Lower lobe of right lung (tissue), 2 donors: ENCODE measurements at regions not wholly inside any gene's neighbourhood (a gene's known extent, or its start where the extent isn't known, plus 50 kb on each side); places are given as distances from the start of the nearest gene placed in this dataset.
"Not testable (repeated sequence)": the region's sequence is repeated elsewhere in the genome, so short reads cannot be mapped to it uniquely, and the experiment has no call there.

ENCODE experiments used
- ATAC-seq, 2 donors: fragments of 200-7000 bp; cut with Tn5 transposase; one replicate each; pipeline ENCODE4 v1.9.1; 2020 to 2022; ENCODE audit warnings: mild to moderate bottlenecking in 2 of 2, moderate library complexity in 2 of 2
- DNase-seq: peaks from one replicate; pipeline ENCODE4 v3.0.0-alpha.2; 2020
- H3K27ac ChIP-seq: fragments of 200-600 bp; one replicate; pipeline ENCODE4 v1.8.0; 2022
- H3K27me3 ChIP-seq: fragments of 200-600 bp; one replicate; pipeline ENCODE4 v1.8.0; 2022; ENCODE audit warnings: low read depth
- H3K36me3 ChIP-seq: fragments of 200-600 bp; one replicate; pipeline ENCODE4 v1.8.0; 2022; ENCODE audit warnings: mild to moderate bottlenecking
- H3K4me1 ChIP-seq: fragments of 200-600 bp; one replicate; pipeline ENCODE4 v1.8.0; 2022
- H3K4me3 ChIP-seq: fragments of 200-600 bp; one replicate; pipeline ENCODE4 v1.8.0; 2022; ENCODE audit warnings: mild to moderate bottlenecking
- H3K9me3 ChIP-seq: fragments of 200-600 bp; one replicate; pipeline ENCODE4 v1.8.0; 2022
- intact Hi-C: fragments of 100-400 bp; cut with DNase I; formaldehyde crosslinking; loops from one replicate; pipeline ENCODE4 v1.11.0; 2022
- TF ChIP-seq, protein P1 (sequence below): fragments of 200-600 bp; IDR thresholded peaks from one replicate; pipeline ENCODE4 v1.8.0; 2022; ENCODE audit warnings: antibody characterized with exemption, mild to moderate bottlenecking
- donor health status: DM: no; HTN: yes; CAD: no; lungs with severe emphysema.

DNA sequence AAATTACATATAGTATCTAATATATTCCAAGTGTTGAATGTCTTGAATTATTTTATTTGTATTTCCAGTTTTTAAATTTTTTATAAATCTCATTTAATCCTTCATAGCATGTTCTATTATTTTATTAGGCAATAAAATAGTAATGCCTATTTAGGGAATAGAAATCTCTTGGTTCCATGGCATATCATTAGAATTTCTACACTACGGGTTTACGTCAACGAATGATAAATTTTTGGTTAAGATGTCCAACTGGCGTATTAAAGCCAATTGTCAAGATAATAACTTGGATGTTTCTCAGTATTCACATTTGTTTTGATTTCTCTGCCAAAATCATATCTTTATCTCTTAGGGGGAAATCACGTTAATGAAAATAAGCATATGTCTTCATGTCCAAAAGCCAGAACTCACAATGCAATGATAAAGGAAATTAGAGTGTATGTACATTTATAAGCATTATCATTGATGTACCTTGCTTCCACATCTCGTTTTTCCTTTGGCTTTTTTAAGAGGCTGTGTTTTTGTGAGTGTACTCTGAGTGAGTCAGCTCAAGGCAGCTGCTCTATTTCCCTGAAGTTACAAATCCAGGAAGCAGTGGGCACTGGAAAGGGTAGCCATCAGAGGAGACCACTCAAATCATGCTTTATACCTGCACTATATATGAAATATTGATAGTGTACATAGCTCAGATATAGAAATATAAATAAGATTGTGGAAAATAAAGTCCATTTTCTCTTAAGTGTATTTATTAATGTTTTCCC lies 115.8 kb upstream of the PDE1A start:
- Histone ChIP-seq H3K4me1 (no peaks in the 10 kb centered on the region), H3K27ac (no peak overlapping the region), H3K9me3 (no peaks in the 10 kb centered on the region), H3K27me3 (no peaks in the 10 kb centered on the region), H3K4me3 (no peak overlapping the region), H3K36me3 (no peaks in the 10 kb centered on the region)
- ATAC-seq (no peak), DNase-seq (no peak)
- TF ChIP-seq, protein P1, sequence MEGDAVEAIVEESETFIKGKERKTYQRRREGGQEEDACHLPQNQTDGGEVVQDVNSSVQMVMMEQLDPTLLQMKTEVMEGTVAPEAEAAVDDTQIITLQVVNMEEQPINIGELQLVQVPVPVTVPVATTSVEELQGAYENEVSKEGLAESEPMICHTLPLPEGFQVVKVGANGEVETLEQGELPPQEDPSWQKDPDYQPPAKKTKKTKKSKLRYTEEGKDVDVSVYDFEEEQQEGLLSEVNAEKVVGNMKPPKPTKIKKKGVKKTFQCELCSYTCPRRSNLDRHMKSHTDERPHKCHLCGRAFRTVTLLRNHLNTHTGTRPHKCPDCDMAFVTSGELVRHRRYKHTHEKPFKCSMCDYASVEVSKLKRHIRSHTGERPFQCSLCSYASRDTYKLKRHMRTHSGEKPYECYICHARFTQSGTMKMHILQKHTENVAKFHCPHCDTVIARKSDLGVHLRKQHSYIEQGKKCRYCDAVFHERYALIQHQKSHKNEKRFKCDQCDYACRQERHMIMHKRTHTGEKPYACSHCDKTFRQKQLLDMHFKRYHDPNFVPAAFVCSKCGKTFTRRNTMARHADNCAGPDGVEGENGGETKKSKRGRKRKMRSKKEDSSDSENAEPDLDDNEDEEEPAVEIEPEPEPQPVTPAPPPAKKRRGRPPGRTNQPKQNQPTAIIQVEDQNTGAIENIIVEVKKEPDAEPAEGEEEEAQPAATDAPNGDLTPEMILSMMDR: no peak
- intact Hi-C loops: no loop called here

DNA sequence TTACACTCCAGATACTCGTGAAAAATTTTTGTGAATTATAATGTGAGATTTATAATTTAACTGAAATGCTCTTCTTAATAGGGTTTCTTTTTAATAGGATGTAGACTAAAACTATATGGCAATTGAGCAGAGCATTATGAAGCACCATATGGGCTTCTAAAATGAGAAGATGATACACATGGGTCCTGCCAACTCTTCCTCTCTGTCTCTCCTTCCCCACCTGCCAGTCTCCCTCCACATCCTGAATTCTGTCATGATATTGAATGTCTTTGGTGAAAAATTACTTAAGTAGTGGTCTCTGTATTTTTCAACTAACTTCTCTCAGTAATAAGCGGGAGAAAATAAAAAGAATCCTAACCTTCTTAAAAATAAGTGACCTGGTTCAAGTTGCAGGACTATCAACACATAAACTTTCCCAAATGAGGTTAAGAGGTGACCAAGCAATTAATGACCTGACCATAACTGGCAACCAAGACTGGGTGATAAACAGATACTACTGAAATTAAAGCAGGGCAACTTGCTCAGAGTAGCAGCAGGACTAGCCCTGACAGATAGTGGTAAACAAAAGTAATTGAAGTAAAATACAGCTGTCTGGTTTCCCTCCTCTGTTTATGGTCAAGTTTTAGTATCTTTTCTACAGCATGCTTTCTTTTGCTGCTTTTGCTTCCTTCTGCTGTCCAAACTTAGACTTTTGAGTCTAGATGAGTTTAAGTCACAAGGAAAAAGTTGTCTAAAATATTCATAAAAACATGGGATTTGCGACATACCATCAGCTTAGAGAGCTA lies 117.1 kb upstream of the PDE1A start:
- TF ChIP-seq, protein P1: no peak
- Histone ChIP-seq H3K27me3 (no peaks in the 10 kb centered on the region), H3K9me3 (no peaks in the 10 kb centered on the region), H3K36me3 (no peaks in the 10 kb centered on the region), H3K4me3 (no peak overlapping the region), H3K27ac (no peak overlapping the region), H3K4me1 (no peaks in the 10 kb centered on the region)
- intact Hi-C loops: no loop called here
- DNase-seq (no peak), ATAC-seq (no peak)

DNA sequence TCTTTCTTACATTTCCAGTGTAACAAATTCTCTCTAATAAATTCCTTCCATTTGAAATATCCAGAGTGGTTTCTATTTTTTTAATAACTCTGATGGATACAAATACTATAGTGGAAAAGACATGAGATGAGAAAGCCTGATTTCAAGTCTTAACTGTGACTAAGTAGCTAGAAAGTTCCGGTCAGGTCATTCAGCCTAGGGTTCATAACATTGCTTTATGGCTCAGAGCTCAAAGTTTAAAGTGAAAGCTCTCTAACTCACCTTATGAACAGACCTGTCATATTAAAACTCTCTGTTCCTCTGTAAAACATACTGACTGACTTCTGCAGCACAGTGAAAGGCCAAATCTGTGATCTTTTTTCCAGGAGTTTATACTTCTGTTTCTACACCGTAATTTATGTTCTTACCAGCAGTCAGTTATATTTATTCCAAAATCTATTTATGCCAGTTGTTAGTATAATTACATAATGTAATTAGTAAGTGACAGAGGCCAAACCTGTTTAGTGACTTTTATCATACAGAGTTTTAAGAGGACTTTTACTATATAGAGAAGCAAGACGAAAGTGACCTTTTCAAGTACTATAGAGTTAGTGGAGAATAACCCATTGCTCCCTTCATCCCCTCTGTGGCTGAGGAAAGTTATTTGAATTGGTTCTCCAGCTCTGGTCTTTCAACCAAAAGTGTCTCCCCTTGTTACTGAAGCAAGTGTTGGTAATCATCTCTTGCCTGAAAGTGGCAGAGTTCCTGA lies 118.8 kb upstream of the PDE1A start:
- DNase-seq (no peak), ATAC-seq (no peak)
- H3K36me3 ChIP-seq: no peaks in the 10 kb centered on the region
- no peaks in the 10 kb centered on the region for H3K27me3 ChIP-seq
- no peaks in the 10 kb centered on the region for H3K4me1 ChIP-seq
- no peak overlapping the region for H3K27ac ChIP-seq
- H3K4me3 ChIP-seq: no peak overlapping the region
- TF ChIP-seq, protein P1: no peak
- no peaks in the 10 kb centered on the region for H3K9me3 ChIP-seq
- intact Hi-C loops: no loop called here

DNA sequence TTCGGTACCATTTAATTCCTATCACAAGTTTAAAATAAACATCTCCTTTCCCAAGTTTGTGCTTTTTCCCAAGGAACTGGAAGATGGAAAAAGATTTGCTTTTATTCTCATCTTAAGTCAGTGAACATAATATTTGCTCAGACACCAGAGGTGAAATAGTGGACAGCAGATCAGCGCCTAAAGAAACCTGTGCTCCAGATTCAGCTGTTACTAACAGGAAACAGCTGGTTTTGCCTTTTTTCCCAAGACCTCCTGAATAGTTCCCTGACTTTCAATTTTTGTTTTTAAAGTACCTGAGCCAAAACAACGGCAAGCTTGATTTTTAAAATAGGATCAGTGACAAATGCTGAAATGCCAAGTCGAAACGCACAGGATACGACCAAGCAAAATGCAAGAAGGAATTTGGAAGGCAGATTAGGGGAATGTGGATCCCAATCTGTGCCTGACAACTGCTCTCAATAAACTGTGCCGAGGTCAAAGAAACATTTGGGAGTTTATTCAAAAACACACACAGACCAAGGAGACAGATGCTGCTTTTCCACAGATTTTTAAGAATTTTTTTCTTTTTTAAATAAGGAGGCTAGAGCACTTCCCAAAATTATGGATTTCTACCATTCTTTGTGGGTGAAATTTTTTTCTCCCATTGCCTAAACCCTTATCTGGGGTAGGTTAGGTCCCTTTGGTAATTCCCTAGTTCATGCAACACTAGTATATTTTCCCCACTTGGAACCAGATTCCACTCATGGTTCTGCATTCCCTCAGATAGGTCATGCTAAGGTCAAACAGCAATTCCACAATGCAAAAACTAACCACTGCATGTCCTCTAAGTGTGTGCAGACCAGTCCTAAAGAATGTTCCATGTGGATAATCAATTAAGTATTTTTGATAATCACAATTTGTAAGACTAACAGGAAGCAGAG lies 121.5 kb upstream of the PDE1A start:
- Histone ChIP-seq H3K9me3 (no peaks in the 10 kb centered on the region), H3K27me3 (no peaks in the 10 kb centered on the region), H3K36me3 (no peaks in the 10 kb centered on the region), H3K4me3 (no peak overlapping the region), H3K27ac (no peak overlapping the region), H3K4me1 (no peaks in the 10 kb centered on the region)
- intact Hi-C loops: no loop called here
- DNase-seq: no peak
- no peak for ATAC-seq
- TF ChIP-seq, protein P1: no peak

DNA sequence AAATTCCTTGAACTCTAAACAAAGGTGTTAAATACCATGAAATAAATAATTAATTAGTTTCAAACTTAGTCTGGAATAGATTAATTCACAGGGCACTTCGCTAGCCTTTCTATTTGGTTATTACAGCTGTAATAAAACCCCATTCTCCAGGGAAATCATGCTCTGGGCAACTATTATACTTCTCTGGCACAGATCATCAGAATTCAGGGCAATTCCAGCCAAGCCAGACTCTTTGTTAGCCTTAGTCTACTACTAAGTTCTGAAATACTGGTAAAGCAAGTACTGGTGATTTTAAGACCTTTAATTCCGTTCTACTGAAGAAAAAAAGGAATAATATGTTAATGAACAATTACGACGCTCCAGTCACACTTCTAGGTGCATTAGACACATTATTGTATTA lies 123.4 kb upstream of the PDE1A start:
- no peaks in the 10 kb centered on the region for H3K36me3 ChIP-seq
- TF ChIP-seq, protein P1: no peak
- no peaks in the 10 kb centered on the region for H3K9me3 ChIP-seq
- H3K27ac ChIP-seq: no peak overlapping the region
- ATAC-seq: no peak
- H3K27me3 ChIP-seq: no peaks in the 10 kb centered on the region
- no peak overlapping the region for H3K4me3 ChIP-seq
- intact Hi-C loops: no loop called here
- H3K4me1 ChIP-seq: no peaks in the 10 kb centered on the region
- no peak for DNase-seq

DNA sequence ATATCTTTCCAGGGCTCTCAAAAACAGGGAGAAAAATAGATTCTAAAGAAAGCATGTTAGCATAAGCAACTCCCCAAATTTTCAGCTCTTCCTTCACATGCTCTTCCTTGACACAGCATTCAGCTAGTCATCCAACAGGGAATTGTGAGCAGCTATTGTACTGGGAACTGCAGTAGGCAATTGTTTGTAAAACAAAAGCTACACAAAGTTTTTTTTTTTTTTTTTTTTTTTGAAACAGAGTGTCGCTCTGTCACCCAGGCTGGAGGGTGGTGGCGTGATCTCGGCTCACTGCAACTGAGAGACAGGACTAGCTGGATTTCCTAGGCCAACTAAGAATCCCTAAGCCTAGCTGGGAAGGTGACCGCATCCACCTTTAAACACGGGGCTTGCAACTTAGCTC lies 125.4 kb upstream of the PDE1A start:
- H3K4me1 ChIP-seq, H3K27me3 ChIP-seq, H3K4me3 ChIP-seq, H3K27ac ChIP-seq, H3K36me3 ChIP-seq, intact Hi-C loops, ATAC-seq, DNase-seq, H3K9me3 ChIP-seq: not testable (repeated sequence)

DNA sequence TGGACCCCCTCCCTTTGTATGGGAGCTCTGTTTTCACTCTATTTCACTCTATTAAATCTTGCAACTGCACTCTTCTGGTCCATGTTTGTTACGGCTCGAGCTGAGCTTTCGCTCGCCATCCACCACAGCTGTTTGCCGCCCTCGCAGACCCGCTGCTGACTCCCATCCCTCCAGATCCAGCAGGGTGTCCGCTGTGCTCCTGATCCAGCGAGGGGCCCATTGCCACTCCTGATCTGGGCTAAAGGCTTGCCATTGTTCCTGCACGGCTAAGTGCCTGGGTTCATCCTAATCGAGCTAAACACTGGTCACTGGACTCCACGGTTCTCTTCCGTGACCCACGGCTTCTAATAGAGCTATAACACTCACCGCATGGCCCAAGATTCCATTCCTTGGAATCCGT lies 125.9 kb upstream of the PDE1A start:
- H3K27me3 ChIP-seq, H3K4me1 ChIP-seq, H3K4me3 ChIP-seq, H3K27ac ChIP-seq, DNase-seq, H3K36me3 ChIP-seq, intact Hi-C loops, ATAC-seq, H3K9me3 ChIP-seq: not testable (repeated sequence)
